ENCODE measurements at regions not wholly inside any gene's neighbourhood (a gene's known extent, or its start where the extent isn't known, plus 50 kb on each side); places are given as distances from the start of the nearest gene placed in this dataset.
"Not testable (repeated sequence)": the region's sequence is repeated elsewhere in the genome, so short reads cannot be mapped to it uniquely, and the experiment has no call there.

DNA sequence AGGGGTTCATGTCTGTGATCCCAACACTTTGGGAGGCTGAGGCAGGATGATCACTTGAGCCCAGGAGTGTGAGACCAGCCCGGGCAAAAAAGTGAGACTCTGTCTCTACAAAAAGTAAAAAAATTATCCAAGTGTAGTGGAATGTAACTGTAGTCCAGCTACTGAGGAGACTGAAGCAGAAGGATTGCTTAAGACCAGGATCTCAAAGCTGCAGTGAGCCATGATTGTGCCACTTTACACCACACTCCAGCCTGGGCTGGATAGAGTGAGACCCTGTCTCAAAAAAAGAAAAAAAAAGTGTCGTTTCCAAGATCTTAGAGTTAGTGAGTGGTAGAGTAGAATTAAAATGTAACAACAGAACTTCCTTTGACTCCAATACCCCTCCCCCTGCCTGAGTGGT lies 589.4 kb upstream of the MBL2 start:
- 17 to 22% methylated on average over 2 of the region's 2 CpGs for WGBS, 2 donors

DNA sequence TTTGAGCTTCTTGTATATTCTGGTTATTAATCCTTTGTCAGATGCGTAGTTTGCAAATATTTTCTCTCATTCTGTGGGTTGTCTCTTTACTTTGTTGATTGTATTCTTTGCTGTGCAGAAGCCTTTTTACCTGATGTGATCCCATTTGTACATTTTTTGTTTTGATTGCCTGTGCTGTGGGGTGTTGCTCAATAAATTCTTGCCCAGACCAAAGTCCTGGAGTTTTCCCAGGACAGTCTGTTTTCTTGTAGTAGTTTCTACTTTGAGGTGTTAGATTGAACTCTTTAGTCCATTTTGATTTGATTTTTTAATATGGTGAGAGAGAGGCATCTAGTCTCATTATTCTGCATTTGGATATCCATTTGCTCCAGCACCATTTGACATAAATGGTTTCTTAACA lies 588.7 kb upstream of the MBL2 start:
- intact Hi-C loops (cut with DNase I): no loop called here
- H3K36me3 ChIP-seq: no peaks in the 10 kb centered on the region
- WGBS, 2 donors: 78 to 83% methylated on average over 1 of the region's 1 CpG
- no peaks in the 10 kb centered on the region for H3K27me3 ChIP-seq
- no peaks in the 10 kb centered on the region for H3K9me3 ChIP-seq
- H3K27ac ChIP-seq: peak overlapping the region; percentile 39 to 59 (median 50)
- H3K4me3 ChIP-seq (replicated peaks in 1 of 3): no peak overlapping the region
- peak; percentile 22 to 36 for DNase-seq
- no peak for TF ChIP-seq POLR2A (IDR thresholded peaks at IDR 0.05)
- TF ChIP-seq, protein P1, sequence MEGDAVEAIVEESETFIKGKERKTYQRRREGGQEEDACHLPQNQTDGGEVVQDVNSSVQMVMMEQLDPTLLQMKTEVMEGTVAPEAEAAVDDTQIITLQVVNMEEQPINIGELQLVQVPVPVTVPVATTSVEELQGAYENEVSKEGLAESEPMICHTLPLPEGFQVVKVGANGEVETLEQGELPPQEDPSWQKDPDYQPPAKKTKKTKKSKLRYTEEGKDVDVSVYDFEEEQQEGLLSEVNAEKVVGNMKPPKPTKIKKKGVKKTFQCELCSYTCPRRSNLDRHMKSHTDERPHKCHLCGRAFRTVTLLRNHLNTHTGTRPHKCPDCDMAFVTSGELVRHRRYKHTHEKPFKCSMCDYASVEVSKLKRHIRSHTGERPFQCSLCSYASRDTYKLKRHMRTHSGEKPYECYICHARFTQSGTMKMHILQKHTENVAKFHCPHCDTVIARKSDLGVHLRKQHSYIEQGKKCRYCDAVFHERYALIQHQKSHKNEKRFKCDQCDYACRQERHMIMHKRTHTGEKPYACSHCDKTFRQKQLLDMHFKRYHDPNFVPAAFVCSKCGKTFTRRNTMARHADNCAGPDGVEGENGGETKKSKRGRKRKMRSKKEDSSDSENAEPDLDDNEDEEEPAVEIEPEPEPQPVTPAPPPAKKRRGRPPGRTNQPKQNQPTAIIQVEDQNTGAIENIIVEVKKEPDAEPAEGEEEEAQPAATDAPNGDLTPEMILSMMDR (IDR thresholded peaks at IDR 0.05): no peak
- H3K4me1 ChIP-seq: peaks cover 15 to 16% of the 10 kb centered on the region in 2 donors

More for the DNA sequence above, 589.4 kb upstream of the MBL2 start:
- peak overlapping the region; percentile 50 to 64 (median 59) for H3K27ac ChIP-seq
- H3K27me3 ChIP-seq: no peaks in the 10 kb centered on the region
- H3K9me3 ChIP-seq: no peaks in the 10 kb centered on the region
- H3K4me1 ChIP-seq: peaks cover 15 to 16% of the 10 kb centered on the region in 2 donors
- H3K4me3 ChIP-seq (replicated peaks in 1 of 3): no peak overlapping the region
- peak; percentile 80 for DNase-seq
- intact Hi-C loops (cut with DNase I): no loop called here
- TF ChIP-seq, protein P1 (IDR thresholded peaks at IDR 0.05): no peak
- TF ChIP-seq POLR2A (IDR thresholded peaks at IDR 0.05): no peak
- H3K36me3 ChIP-seq: no peaks in the 10 kb centered on the region

DNA sequence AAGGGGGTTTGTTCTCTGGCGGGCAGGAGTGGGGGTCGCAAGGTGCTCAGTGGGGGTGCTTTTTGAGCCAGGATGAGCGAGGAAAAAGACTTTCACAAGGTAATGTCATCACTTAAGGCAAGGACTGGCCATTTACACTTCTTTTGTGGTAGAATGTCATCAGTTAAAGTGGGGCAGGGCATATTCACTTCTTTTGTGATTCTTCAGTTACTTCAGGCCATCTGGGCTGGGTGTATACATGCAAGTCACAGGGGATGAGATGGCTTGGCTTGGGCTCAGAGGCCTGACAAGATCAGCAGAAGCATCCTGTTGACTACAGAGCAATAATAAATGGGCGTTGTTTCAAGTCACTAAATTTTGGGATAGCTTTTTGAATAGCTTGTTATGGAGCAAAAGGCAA lies 586.4 kb upstream of the MBL2 start:
- 89 to 90% methylated on average over 4 of the region's 4 CpGs for WGBS, 2 donors
- intact Hi-C loops (cut with DNase I); DNase-seq; H3K27ac ChIP-seq; H3K36me3 ChIP-seq; H3K9me3 ChIP-seq; H3K27me3 ChIP-seq; H3K4me3 ChIP-seq (replicated peaks in 1 of 3): not testable (repeated sequence)
- peaks cover 15 to 16% of the 10 kb centered on the region in 2 donors for H3K4me1 ChIP-seq

DNA sequence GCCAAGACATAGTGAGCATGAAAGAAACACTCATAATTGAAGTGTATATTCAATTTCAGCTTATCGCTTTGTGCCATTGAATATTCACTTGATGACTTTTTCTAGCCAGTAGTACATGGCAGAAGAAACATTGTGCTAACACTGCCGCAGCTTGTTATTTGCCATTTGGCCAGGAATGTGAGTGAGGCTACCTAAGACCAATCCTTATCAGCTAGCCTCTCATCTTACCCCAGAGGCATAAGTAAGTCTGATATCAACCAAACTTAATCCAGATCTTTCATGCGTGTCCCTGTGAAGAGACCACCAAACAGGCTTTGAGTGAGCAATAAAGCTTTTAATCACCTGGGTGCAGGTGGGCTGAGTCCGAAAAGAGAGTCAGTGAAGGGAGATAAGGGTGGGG lies 586.0 kb upstream of the MBL2 start:
- Histone ChIP-seq H3K9me3 (no peaks in the 10 kb centered on the region), H3K27me3 (no peaks in the 10 kb centered on the region), H3K4me1 (peaks cover 15 to 16% of the 10 kb centered on the region in 2 donors), H3K4me3 (replicated peaks in 1 of 3) (no peak overlapping the region), H3K27ac (no peak overlapping the region), H3K36me3 (no peaks in the 10 kb centered on the region)
- DNase-seq: no peak
- 89 to 94% methylated on average over 4 of the region's 4 CpGs for WGBS, 2 donors
- intact Hi-C loops (cut with DNase I): no loop called here
- no peak for TF ChIP-seq POLR2A (IDR thresholded peaks at IDR 0.05)
- TF ChIP-seq, protein P1 (IDR thresholded peaks at IDR 0.05): no peak

DNA sequence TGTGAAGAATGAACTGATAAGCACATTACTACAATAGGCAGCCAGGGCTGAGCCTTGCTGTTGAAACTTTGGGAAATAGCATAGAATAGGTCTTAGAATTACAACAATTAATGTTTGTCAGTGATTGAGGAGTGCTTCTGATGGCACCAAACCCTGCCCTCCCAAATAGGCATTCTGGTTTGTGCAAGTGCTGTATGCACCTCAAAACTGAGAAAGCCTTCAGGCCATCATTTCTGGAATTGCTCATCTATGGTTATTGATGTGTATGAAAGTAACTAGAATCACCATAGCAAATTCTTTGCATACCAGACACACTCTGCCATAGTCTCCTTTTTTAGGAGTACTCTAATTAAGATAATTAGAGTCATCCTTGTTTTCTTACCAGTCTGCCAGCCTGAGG lies 585.0 kb upstream of the MBL2 start:
- Histone ChIP-seq H3K27ac (no peak overlapping the region), H3K4me1 (peaks cover 13 to 16% of the 10 kb centered on the region in 2 donors), H3K4me3 (replicated peaks in 1 of 3) (no peak overlapping the region), H3K27me3 (no peaks in the 10 kb centered on the region), H3K9me3 (no peaks in the 10 kb centered on the region), H3K36me3 (no peaks in the 10 kb centered on the region)
- TF ChIP-seq, protein P1 (IDR thresholded peaks at IDR 0.05): no peak
- no peak for TF ChIP-seq POLR2A (IDR thresholded peaks at IDR 0.05)
- no peak for DNase-seq
- intact Hi-C loops (cut with DNase I): no loop called here

All from thyroid gland (tissue), 4 donors.